PC-3 (cell line): ENCODE measurements at regions not wholly inside any gene's neighbourhood (a gene's known extent, or its start where the extent isn't known, plus 50 kb on each side); places are given as distances from the start of the nearest gene placed in this dataset.

Experiments used
- CTCF ChIP-seq: fragments of 300-600 bp; sonication (generic); conservative IDR thresholded peaks from 2 replicates; pipeline ENCODE4 v1.5.1; 2017; ENCODE audit warnings: antibody characterized with exemption, low read depth, mild to moderate bottlenecking, low read length
- EZH2 ChIP-seq: fragments of 300-600 bp; sonication (generic); IDR thresholded peaks from one replicate; pipeline ENCODE4 v1.6.1; 2017; ENCODE audit warnings: antibody characterized with exemption, mild to moderate bottlenecking, low read length; ENCODE audit not compliant: unreplicated experiment

GRCh38 chr4:160808174-160808573 lies 1355.6 kb downstream of the FSTL5 start:
- TF ChIP-seq EZH2 = no peak
- no peak for TF ChIP-seq CTCF
